Glutamatergic neuron (in vitro differentiated cells): ENCODE measurements at regions not wholly inside any gene's neighbourhood (a gene's known extent, or its start where the extent isn't known, plus 50 kb on each side); places are given as distances from the start of the nearest gene placed in this dataset.

ENCODE experiments used
- DNase-seq: peaks from one replicate; pipeline ENCODE4 v3.0.0; 2022
- H3K27ac Mint-ChIP-seq: one replicate; pipeline ENCODE4 v1.8.0; 2020; ENCODE audit warnings: mild to moderate bottlenecking, mixed read lengths, inconsistent platforms; ENCODE audit not compliant: unreplicated experiment
- H3K27me3 Mint-ChIP-seq: one replicate; pipeline ENCODE4 v1.8.0; 2020; ENCODE audit warnings: mild to moderate bottlenecking, moderate library complexity, mixed read lengths, inconsistent platforms; ENCODE audit not compliant: unreplicated experiment
- H3K36me3 Mint-ChIP-seq: one replicate; pipeline ENCODE4 v1.8.0; 2020; ENCODE audit warnings: mild to moderate bottlenecking, mixed read lengths, inconsistent platforms; ENCODE audit not compliant: unreplicated experiment
- H3K4me1 Mint-ChIP-seq: one replicate; pipeline ENCODE4 v1.8.0; 2020; ENCODE audit warnings: mild to moderate bottlenecking, low read depth, mixed read lengths, inconsistent platforms; ENCODE audit not compliant: unreplicated experiment
- H3K4me3 Mint-ChIP-seq: one replicate; pipeline ENCODE4 v1.8.0; 2020; ENCODE audit warnings: mild to moderate bottlenecking, mixed read lengths, inconsistent platforms; ENCODE audit not compliant: unreplicated experiment
- H3K9me3 Mint-ChIP-seq: one replicate; pipeline ENCODE4 v1.8.0; 2020; ENCODE audit warnings: mild to moderate bottlenecking, moderate library complexity, mixed read lengths, inconsistent platforms; ENCODE audit not compliant: unreplicated experiment
- CTCF ChIP-seq: fragments of 200-600 bp; sonication (generic); IDR thresholded peaks from one replicate; pipeline ENCODE4 v1.5.0; 2021; ENCODE audit not compliant: partially characterized antibody, unreplicated experiment

GRCh38 chr2:52880872-52881271 is 886.7 kb upstream of the CHAC2 start:
- no peak for DNase-seq
- H3K4me1 Mint-ChIP-seq, result no peaks in the 10 kb centered on the region
- H3K27ac Mint-ChIP-seq, result no peak overlapping the region
- H3K9me3 Mint-ChIP-seq, result no peaks in the 10 kb centered on the region
- H3K4me3 Mint-ChIP-seq, result no peak overlapping the region
- TF ChIP-seq CTCF, result no peak
- H3K27me3 Mint-ChIP-seq, result no peaks in the 10 kb centered on the region
- no peaks in the 10 kb centered on the region for H3K36me3 Mint-ChIP-seq

- Mint-ChIP-seq H3K4me3 (no peak overlapping the region), H3K4me1 (no peaks in the 10 kb centered on the region), H3K27ac (no peak overlapping the region), H3K9me3 (no peaks in the 10 kb centered on the region), H3K36me3 (no peaks in the 10 kb centered on the region), H3K27me3 (no peaks in the 10 kb centered on the region)
- DNase-seq, result no peak
- TF ChIP-seq CTCF, result no peak
These were observed 888.0 kb upstream of the CHAC2 start for GRCh38 chr2:52879561-52879960.

- no peak overlapping the region for H3K27ac Mint-ChIP-seq
- DNase-seq, result no peak
These were observed 889.9 kb upstream of the CHAC2 start for GRCh38 chr2:52877703-52878102.

GRCh38 chr2:52874466-52875106 is 893.0 kb upstream of the CHAC2 start:
- no peak for TF ChIP-seq CTCF
- no peaks in the 10 kb centered on the region for H3K4me1 Mint-ChIP-seq
- H3K4me3 Mint-ChIP-seq, result no peak overlapping the region
- H3K27ac Mint-ChIP-seq, result no peak overlapping the region
- H3K36me3 Mint-ChIP-seq, result no peaks in the 10 kb centered on the region
- no peaks in the 10 kb centered on the region for H3K9me3 Mint-ChIP-seq
- H3K27me3 Mint-ChIP-seq, result no peaks in the 10 kb centered on the region
- no peak for DNase-seq

More at GRCh38 chr2:52877703-52878102, 889.9 kb upstream of the CHAC2 start:
- Mint-ChIP-seq H3K27me3 (no peaks in the 10 kb centered on the region), H3K4me3 (no peak overlapping the region), H3K4me1 (no peaks in the 10 kb centered on the region), H3K36me3 (no peaks in the 10 kb centered on the region), H3K9me3 (no peaks in the 10 kb centered on the region)
- TF ChIP-seq CTCF, result no peak

GRCh38 chr2:52862801-52863200 is 904.8 kb upstream of the CHAC2 start:
- no peak overlapping the region for H3K27ac Mint-ChIP-seq
- H3K27me3 Mint-ChIP-seq, result no peaks in the 10 kb centered on the region
- no peaks in the 10 kb centered on the region for H3K4me1 Mint-ChIP-seq
- no peaks in the 10 kb centered on the region for H3K9me3 Mint-ChIP-seq
- no peak for DNase-seq
- no peak overlapping the region for H3K4me3 Mint-ChIP-seq
- TF ChIP-seq CTCF, result no peak
- no peaks in the 10 kb centered on the region for H3K36me3 Mint-ChIP-seq
